HL-60 (cell line): ENCODE measurements at regions not wholly inside any gene's neighbourhood (a gene's known extent, or its start where the extent isn't known, plus 50 kb on each side); places are given as distances from the start of the nearest gene placed in this dataset.

Source experiments
- DNase-seq, 2 experiments: peaks; one replicate each; pipeline ENCODE4 v3.0.0-alpha.2; 2010 to 2020; ENCODE audit warnings: low read depth in 1 of 2, low spot score in 1 of 2
- H3K27ac ChIP-seq: fragments of 250-450 bp; sonication (Bioruptor Pico); replicated peaks from 2 replicates; pipeline ENCODE4 v1.5.1; 2020; ENCODE audit warnings: mild to moderate bottlenecking, moderate library complexity
- H3K27me3 ChIP-seq: fragments of 250-450 bp; sonication (Bioruptor Pico); 2 replicates; pipeline ENCODE4 v1.5.1; 2021; ENCODE audit warnings: mild to moderate bottlenecking, moderate library complexity; ENCODE audit not compliant: insufficient read depth, poor library complexity, severe bottlenecking
- H3K4me3 ChIP-seq: replicated peaks from 2 replicates; pipeline ENCODE4 v1.5.1; 2011; ENCODE audit warnings: mild to moderate bottlenecking, control low read depth, low read length; ENCODE audit not compliant: insufficient read depth
- GABPA ChIP-seq: IDR thresholded peaks from 2 replicates; pipeline ENCODE4 v1.6.1; 2012; ENCODE audit warnings: low read depth
- POLR2AphosphoS5 ChIP-seq: IDR thresholded peaks from 2 replicates; pipeline ENCODE4 v1.6.1; 2012; ENCODE audit warnings: low read depth
- SPI1 ChIP-seq: IDR thresholded peaks from 2 replicates; pipeline ENCODE4 v1.6.1; 2012; ENCODE audit warnings: low read depth, mild to moderate bottlenecking, borderline replicate concordance
- TF ChIP-seq, protein P1 (sequence below): IDR thresholded peaks from 2 replicates; pipeline ENCODE4 v1.6.1; 2012; ENCODE audit warnings: low read depth; ENCODE audit not compliant: insufficient replicate concordance
- TF ChIP-seq, protein P2 (sequence below): IDR thresholded peaks from one replicate; pipeline ENCODE4 v1.5.1; 2011; ENCODE audit warnings: low read length, control low read depth, inconsistent platforms; ENCODE audit not compliant: insufficient read depth

DNA sequence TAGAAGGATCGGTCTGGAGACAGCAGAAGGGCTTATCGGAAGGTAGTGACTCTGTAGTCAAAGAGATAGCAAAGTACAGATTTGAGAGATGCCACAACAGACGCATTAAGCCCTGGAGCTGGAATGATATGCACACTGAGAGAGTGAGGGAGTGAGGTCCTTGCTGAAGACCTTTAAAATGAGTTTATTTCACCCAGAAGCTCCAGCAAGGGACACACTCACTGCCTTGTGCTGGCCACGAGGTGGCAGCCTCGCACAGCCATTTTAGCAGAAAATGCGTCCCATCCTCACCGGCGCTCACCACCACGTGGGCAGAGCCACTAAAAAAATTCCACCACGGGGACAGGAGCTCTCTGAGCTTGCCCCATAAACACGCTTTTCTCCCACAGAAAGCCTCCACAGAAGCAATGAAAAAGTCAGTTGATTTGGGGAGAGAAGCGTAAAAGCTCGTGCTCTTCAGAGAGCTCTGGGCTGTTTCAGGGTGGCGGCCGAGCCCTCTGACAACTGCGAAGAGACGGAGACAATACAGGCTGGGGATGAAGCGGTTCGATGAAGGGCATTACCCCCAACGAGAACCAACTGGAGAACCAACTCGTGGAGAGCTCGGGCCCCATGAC lies 163.0 kb upstream of the KLF14 start:
- peak in 1 of 2 experiments; percentile 77 for DNase-seq
- no peak overlapping the region for H3K4me3 ChIP-seq
- TF ChIP-seq, protein P1, sequence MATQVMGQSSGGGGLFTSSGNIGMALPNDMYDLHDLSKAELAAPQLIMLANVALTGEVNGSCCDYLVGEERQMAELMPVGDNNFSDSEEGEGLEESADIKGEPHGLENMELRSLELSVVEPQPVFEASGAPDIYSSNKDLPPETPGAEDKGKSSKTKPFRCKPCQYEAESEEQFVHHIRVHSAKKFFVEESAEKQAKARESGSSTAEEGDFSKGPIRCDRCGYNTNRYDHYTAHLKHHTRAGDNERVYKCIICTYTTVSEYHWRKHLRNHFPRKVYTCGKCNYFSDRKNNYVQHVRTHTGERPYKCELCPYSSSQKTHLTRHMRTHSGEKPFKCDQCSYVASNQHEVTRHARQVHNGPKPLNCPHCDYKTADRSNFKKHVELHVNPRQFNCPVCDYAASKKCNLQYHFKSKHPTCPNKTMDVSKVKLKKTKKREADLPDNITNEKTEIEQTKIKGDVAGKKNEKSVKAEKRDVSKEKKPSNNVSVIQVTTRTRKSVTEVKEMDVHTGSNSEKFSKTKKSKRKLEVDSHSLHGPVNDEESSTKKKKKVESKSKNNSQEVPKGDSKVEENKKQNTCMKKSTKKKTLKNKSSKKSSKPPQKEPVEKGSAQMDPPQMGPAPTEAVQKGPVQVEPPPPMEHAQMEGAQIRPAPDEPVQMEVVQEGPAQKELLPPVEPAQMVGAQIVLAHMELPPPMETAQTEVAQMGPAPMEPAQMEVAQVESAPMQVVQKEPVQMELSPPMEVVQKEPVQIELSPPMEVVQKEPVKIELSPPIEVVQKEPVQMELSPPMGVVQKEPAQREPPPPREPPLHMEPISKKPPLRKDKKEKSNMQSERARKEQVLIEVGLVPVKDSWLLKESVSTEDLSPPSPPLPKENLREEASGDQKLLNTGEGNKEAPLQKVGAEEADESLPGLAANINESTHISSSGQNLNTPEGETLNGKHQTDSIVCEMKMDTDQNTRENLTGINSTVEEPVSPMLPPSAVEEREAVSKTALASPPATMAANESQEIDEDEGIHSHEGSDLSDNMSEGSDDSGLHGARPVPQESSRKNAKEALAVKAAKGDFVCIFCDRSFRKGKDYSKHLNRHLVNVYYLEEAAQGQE: no peak
- TF ChIP-seq, protein P2, sequence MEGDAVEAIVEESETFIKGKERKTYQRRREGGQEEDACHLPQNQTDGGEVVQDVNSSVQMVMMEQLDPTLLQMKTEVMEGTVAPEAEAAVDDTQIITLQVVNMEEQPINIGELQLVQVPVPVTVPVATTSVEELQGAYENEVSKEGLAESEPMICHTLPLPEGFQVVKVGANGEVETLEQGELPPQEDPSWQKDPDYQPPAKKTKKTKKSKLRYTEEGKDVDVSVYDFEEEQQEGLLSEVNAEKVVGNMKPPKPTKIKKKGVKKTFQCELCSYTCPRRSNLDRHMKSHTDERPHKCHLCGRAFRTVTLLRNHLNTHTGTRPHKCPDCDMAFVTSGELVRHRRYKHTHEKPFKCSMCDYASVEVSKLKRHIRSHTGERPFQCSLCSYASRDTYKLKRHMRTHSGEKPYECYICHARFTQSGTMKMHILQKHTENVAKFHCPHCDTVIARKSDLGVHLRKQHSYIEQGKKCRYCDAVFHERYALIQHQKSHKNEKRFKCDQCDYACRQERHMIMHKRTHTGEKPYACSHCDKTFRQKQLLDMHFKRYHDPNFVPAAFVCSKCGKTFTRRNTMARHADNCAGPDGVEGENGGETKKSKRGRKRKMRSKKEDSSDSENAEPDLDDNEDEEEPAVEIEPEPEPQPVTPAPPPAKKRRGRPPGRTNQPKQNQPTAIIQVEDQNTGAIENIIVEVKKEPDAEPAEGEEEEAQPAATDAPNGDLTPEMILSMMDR: peak; percentile 83
- TF ChIP-seq POLR2AphosphoS5 (peak; percentile 25; the same call in 1 of the 2 replicates), GABPA (no peak)
- no peaks in the 10 kb centered on the region for H3K27me3 ChIP-seq
- H3K27ac ChIP-seq: no peak overlapping the region

DNA sequence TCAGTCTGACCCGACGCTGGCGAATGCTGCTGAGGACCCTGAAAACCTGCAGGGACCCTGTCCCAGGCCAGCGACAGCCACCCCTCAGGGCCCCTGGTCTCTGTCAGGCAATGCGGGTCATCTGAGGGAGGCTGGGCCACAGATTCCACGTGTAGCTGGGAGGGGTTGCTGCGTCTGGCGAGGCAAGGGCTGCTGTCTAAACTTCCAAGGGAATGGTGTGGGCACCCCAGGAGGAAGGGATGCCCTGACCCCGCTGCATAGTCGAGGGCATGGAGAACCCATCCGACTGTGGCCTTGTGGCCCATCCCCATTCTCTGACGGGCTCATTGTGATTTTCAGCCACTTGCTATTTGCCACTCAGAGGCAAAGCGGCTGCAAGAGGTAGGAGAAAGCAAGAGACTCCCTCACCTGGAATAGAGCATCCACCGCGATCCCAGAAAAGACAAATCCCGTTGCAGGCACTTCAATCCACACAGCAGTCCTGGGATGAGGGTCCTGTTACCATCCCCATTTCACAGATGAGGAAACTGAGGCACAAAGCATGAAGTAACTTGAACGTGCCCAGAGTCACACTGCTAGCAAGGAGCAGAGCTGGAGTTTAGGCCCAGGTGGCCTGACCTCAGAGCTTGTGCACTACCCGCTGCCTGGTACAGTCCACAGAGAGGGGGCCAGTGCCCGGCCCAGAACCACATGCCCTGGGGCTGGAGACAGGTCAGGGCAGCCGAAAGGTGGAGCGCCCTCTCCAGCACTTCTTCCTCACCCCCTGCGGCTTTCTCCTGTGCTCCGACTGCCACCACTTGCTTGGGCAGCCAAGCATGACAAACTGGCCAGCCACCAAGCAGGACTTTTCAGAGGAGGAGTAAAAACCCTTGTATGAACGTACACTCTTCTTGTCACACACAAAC lies 163.8 kb upstream of the KLF14 start:
- TF ChIP-seq GABPA (no peak), POLR2AphosphoS5 (no peak), SPI1 (no peak)
- TF ChIP-seq, protein P1: no peak
- TF ChIP-seq, protein P2: no peak
- no peak for DNase-seq
- no peak overlapping the region for H3K4me3 ChIP-seq
- H3K27me3 ChIP-seq: no peaks in the 10 kb centered on the region
- no peak overlapping the region for H3K27ac ChIP-seq

DNA sequence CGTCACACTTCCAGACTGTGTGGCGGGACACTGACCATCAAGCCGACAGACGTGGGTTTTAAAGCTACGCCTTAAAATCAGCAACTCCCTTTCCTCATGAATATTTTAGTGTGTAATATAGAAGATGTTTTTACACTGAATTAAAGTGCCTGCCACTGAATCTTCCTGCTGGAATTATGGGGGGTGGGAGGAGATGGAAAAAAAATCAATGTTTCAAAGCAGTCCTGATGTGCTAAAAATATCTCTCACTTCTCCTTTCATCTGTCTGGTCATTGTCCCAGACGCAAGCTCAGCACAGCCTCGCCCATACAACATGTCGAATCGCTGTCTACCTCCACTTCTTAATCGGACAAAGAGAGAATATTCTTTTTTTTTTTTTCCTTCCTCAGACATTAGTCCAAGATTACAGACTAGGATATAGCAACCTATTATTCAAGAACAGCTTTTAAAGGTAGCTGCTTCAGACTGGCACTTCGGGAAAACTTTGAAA lies 165.1 kb upstream of the KLF14 start:
- TF ChIP-seq, protein P2: no peak
- TF ChIP-seq, protein P1: no peak
- TF ChIP-seq SPI1 (no peak), GABPA (no peak), POLR2AphosphoS5 (no peak)
- no peak for DNase-seq
- H3K27me3 ChIP-seq: no peaks in the 10 kb centered on the region
- H3K4me3 ChIP-seq: no peak overlapping the region
- no peak overlapping the region for H3K27ac ChIP-seq
